GM23248 (cell line): ENCODE measurements at regions not wholly inside any gene's neighbourhood (a gene's known extent, or its start where the extent isn't known, plus 50 kb on each side); places are given as distances from the start of the nearest gene placed in this dataset.

Source experiments
- EZH2 ChIP-seq: fragments of 200-600 bp; sonication (generic); IDR thresholded peaks from 2 replicates; pipeline ENCODE4 v1.6.1; 2018; ENCODE audit warnings: antibody characterized with exemption, mild to moderate bottlenecking; ENCODE audit not compliant: insufficient read depth, poor library complexity, severe bottlenecking
- EZH2phosphoT487 ChIP-seq: fragments of 200-600 bp; sonication (generic); IDR thresholded peaks from 2 replicates; pipeline ENCODE4 v1.6.1; 2018; ENCODE audit warnings: antibody characterized with exemption, moderate library complexity, mild to moderate bottlenecking, low read depth; ENCODE audit not compliant: insufficient read depth

DNA sequence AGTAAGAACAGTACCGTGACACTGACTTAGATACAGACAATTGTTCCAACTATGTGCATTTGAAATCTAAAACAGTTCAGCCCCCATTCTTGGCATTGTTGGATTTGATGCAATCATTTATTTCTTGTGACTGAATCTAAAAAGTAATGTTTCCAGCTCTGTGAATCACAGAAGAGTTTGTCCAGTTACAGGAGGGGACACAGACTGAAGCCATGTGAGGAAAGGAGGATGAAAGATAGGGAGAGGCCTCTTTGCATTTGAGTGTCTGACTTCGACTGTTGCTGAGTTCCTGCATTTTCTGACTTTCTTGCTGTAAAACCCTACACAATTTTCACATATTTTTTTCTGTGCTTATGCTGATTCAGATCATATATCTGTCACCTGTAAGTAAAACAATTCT lies 179.3 kb upstream of the PCDH17 start:
- TF ChIP-seq EZH2phosphoT487: no peak
- TF ChIP-seq EZH2: no peak
